OCI-LY3 (cell line): ENCODE measurements at regions not wholly inside any gene's neighbourhood (a gene's known extent, or its start where the extent isn't known, plus 50 kb on each side); places are given as distances from the start of the nearest gene placed in this dataset.

Source experiments
- EZH2phosphoT487 ChIP-seq: fragments of 200-600 bp; shearing (Covaris generic); IDR thresholded peaks from 2 replicates; pipeline ENCODE4 v1.6.1; 2018; ENCODE audit warnings: antibody characterized with exemption, mixed run types, low read depth
- TF ChIP-seq, protein P1 (sequence below): fragments of 200-600, 300-600 bp; sonication (generic); IDR thresholded peaks from 2 replicates; pipeline ENCODE4 v1.5.1; 2014; ENCODE audit warnings: antibody characterized with exemption, low read length, low read depth

DNA sequence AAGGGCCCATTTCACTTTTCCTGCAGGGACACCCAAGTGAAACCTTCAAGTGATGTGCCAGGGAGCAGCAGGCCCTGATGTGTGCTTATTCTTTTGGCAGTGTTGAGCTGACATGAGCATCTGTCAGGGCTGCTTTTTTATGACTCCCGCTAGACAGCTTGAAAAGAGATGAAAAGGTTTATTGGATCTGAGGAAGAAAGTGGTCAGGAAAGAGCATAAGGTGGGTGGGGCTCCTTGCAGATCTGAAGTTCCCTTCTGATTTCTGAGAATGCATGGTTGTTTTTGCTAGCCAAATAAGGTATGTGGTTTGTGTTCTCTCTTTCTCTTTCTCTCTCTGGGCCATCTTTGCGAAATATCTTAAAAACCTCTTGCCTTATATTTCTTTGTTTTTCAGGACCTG, 316.1 kb downstream of the DMRT2 start:
- TF ChIP-seq, protein P1, sequence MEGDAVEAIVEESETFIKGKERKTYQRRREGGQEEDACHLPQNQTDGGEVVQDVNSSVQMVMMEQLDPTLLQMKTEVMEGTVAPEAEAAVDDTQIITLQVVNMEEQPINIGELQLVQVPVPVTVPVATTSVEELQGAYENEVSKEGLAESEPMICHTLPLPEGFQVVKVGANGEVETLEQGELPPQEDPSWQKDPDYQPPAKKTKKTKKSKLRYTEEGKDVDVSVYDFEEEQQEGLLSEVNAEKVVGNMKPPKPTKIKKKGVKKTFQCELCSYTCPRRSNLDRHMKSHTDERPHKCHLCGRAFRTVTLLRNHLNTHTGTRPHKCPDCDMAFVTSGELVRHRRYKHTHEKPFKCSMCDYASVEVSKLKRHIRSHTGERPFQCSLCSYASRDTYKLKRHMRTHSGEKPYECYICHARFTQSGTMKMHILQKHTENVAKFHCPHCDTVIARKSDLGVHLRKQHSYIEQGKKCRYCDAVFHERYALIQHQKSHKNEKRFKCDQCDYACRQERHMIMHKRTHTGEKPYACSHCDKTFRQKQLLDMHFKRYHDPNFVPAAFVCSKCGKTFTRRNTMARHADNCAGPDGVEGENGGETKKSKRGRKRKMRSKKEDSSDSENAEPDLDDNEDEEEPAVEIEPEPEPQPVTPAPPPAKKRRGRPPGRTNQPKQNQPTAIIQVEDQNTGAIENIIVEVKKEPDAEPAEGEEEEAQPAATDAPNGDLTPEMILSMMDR, result no peak
- no peak for TF ChIP-seq EZH2phosphoT487
